Neural progenitor cell (in vitro differentiated cells): ENCODE measurements at regions not wholly inside any gene's neighbourhood (a gene's known extent, or its start where the extent isn't known, plus 50 kb on each side); places are given as distances from the start of the nearest gene placed in this dataset.

Source experiments
- DNase-seq: peaks from one replicate; pipeline ENCODE4 v3.0.0-alpha.2; 2016; ENCODE audit warnings: low spot score
- H2AFZ ChIP-seq: fragments of 200-600 bp; sonication (generic); replicated peaks from 2 replicates; pipeline ENCODE4 v1.6.1; 2016; ENCODE audit warnings: antibody characterized with exemption
- H3F3A ChIP-seq: fragments of 200-600 bp; sonication (generic); 2 replicates; pipeline ENCODE4 v1.6.1; 2016; ENCODE audit warnings: antibody characterized with exemption, low read depth
- H3K27ac ChIP-seq: fragments of 200-600 bp; sonication (generic); 2 replicates; pipeline ENCODE4 v1.5.1; 2016; ENCODE audit warnings: mild to moderate bottlenecking
- H3K27me3 ChIP-seq: fragments of 200-600 bp; sonication (generic); 2 replicates; pipeline ENCODE4 v1.6.1; 2016; ENCODE audit warnings: mild to moderate bottlenecking, moderate library complexity
- H3K36me3 ChIP-seq: fragments of 200-600 bp; sonication (generic); 2 replicates; pipeline ENCODE4 v1.5.1; 2016
- H3K4me1 ChIP-seq: fragments of 200-600 bp; sonication (generic); 2 replicates; pipeline ENCODE4 v1.6.1; 2016; ENCODE audit warnings: mixed run types
- H3K4me2 ChIP-seq: fragments of 200-600 bp; sonication (generic); 2 replicates; pipeline ENCODE4 v1.6.1; 2016
- H3K4me3 ChIP-seq: fragments of 200-600 bp; sonication (generic); 2 replicates; pipeline ENCODE4 v1.5.1; 2016
- H3K79me2 ChIP-seq: fragments of 200-600 bp; sonication (generic); 2 replicates; pipeline ENCODE4 v1.6.1; 2016; ENCODE audit warnings: low read depth
- H3K9ac ChIP-seq: fragments of 200-600 bp; sonication (generic); 2 replicates; pipeline ENCODE4 v1.6.1; 2016
- H3K9me3 ChIP-seq: fragments of 200-600 bp; sonication (generic); 2 replicates; pipeline ENCODE4 v1.5.1; 2016; ENCODE audit warnings: low read depth
- H4K20me1 ChIP-seq: fragments of 200-600 bp; sonication (generic); 2 replicates; pipeline ENCODE4 v1.6.1; 2016; ENCODE audit warnings: low read depth
- H3K27ac Mint-ChIP-seq: 3 replicates; pipeline ENCODE4 v1.8.0; 2021; ENCODE audit warnings: mixed read lengths
- H3K27me3 Mint-ChIP-seq: 2 replicates; pipeline ENCODE4 v1.8.0; 2022; ENCODE audit warnings: low read depth, mild to moderate bottlenecking, inconsistent platforms, moderate library complexity, mixed read lengths; ENCODE audit not compliant: insufficient read depth
- H3K36me3 Mint-ChIP-seq: 3 replicates; pipeline ENCODE4 v1.8.0; 2021; ENCODE audit warnings: mixed read lengths
- H3K4me1 Mint-ChIP-seq: 3 replicates; pipeline ENCODE4 v1.8.0; 2021; ENCODE audit warnings: mixed read lengths
- H3K4me3 Mint-ChIP-seq: 3 replicates; pipeline ENCODE4 v1.8.0; 2021; ENCODE audit warnings: mild to moderate bottlenecking, moderate library complexity, mixed read lengths
- H3K9me3 Mint-ChIP-seq: 3 replicates; pipeline ENCODE4 v1.8.0; 2020; ENCODE audit warnings: mixed read lengths
- EZH2 ChIP-seq: fragments of 200-600 bp; sonication (generic); IDR thresholded peaks from 2 replicates; pipeline ENCODE4 v1.6.1; 2017; ENCODE audit warnings: antibody characterized with exemption, mild to moderate bottlenecking, moderate library complexity
- EZH2phosphoT487 ChIP-seq: fragments of 200-600 bp; sonication (generic); IDR thresholded peaks from 2 replicates; pipeline ENCODE4 v1.6.1; 2017; ENCODE audit warnings: antibody characterized with exemption
- TF ChIP-seq, protein P1 (sequence below): fragments of 200-600 bp; sonication (generic); IDR thresholded peaks from 2 replicates; pipeline ENCODE4 v1.5.1; 2017; ENCODE audit warnings: antibody characterized with exemption, mild to moderate bottlenecking

DNA sequence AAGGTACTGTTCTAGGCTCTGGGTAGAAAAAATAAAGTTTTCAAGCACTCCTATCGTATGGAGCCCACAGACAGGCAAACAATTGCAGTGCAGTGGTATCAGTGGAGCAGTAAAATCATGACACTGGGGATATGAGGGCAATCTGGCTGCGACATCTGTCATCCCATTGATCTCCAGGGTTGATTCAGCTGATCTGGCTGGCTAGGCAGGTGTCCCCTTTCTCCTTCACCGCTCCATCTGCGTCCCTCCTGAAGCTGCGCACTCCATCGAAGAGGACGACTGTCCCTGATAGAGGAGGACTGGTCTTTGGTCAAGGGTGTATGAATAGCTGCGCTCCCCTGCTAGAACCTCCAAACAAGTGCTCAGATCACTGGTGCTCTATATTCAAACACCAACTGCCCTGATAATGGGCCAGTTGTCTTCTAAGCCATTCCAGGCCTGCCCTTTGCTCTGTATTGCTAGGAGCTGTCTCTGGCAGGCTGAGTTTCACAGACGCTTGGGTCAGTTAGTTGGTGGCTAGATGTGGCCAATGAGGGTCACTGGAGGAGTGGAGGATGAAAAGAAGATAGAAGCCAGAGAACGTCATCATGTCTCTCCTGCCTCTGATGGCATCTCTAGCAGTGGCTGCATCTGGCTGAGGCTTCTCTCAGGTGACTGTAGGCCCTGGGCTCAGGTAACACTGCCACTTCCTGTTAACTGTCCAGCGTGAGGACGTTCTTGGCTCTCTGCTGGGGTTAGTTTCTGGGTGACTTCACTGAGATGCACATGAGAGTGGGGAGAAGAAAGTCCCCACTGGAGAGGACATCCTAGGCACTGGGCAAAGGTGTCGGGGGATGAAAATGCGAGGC lies 205.0 kb upstream of the FOXN3 start:
- no peak for DNase-seq
- Mint-ChIP-seq H3K9me3 (no peaks in the 10 kb centered on the region), H3K27ac (no peak overlapping the region), H3K36me3 (no peaks in the 10 kb centered on the region), H3K4me1 (peaks cover 15% of the 10 kb centered on the region), H3K27me3 (peaks cover 15% of the 10 kb centered on the region), H3K4me3 (no peak overlapping the region)
- Histone ChIP-seq H3K4me2 (no peak overlapping the region), H3K36me3 (no peaks in the 10 kb centered on the region), H3K27ac (no peak overlapping the region), H3F3A (peaks cover 14% of the 10 kb centered on the region), H3K27me3 (peaks cover 26% of the 10 kb centered on the region), H3K9me3 (no peaks in the 10 kb centered on the region), H3K4me1 (peaks cover 22% of the 10 kb centered on the region), H3K79me2 (peaks cover 5% of the 10 kb centered on the region), H2AFZ (no peak overlapping the region), H3K4me3 (no peak overlapping the region), H3K9ac (no peak overlapping the region), H4K20me1 (no peaks in the 10 kb centered on the region)
- TF ChIP-seq EZH2 (no peak), EZH2phosphoT487 (no peak)
- TF ChIP-seq, protein P1, sequence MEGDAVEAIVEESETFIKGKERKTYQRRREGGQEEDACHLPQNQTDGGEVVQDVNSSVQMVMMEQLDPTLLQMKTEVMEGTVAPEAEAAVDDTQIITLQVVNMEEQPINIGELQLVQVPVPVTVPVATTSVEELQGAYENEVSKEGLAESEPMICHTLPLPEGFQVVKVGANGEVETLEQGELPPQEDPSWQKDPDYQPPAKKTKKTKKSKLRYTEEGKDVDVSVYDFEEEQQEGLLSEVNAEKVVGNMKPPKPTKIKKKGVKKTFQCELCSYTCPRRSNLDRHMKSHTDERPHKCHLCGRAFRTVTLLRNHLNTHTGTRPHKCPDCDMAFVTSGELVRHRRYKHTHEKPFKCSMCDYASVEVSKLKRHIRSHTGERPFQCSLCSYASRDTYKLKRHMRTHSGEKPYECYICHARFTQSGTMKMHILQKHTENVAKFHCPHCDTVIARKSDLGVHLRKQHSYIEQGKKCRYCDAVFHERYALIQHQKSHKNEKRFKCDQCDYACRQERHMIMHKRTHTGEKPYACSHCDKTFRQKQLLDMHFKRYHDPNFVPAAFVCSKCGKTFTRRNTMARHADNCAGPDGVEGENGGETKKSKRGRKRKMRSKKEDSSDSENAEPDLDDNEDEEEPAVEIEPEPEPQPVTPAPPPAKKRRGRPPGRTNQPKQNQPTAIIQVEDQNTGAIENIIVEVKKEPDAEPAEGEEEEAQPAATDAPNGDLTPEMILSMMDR = no peak

DNA sequence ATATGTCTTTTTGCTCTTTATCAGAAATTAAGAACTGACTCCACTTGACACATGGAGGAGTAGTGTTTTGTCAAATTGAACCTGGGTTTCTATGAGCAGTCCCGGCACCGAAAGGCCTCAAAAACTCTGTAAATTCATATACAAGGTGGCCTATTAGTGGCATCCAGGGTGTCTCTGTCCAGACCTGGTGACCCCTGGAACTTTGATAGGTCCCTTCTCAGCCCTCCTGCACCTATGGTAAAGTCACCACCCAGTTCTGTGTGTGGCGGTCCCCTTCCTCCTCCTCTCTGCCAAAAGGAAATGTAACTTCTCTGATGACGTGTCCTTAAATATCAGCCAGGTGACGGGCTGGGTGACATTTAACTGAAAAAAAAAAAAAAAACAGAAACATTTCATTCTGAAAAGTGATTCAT lies 204.0 kb upstream of the FOXN3 start:
- H3K79me2 ChIP-seq = peaks cover 12% of the 10 kb centered on the region
- H3K9me3 Mint-ChIP-seq = no peaks in the 10 kb centered on the region
- H3K27me3 Mint-ChIP-seq = peaks cover 15% of the 10 kb centered on the region
- no peak for TF ChIP-seq EZH2
- TF ChIP-seq, protein P1 = no peak
- no peak for TF ChIP-seq EZH2phosphoT487
- H3F3A ChIP-seq = peaks cover 15% of the 10 kb centered on the region
- H3K4me1 Mint-ChIP-seq = peaks cover 25% of the 10 kb centered on the region
- H3K36me3 Mint-ChIP-seq = no peaks in the 10 kb centered on the region
- no peaks in the 10 kb centered on the region for H4K20me1 ChIP-seq
- no peaks in the 10 kb centered on the region for H3K9me3 ChIP-seq
- no peak overlapping the region for H3K9ac ChIP-seq
- no peak overlapping the region for H3K4me2 ChIP-seq
- H3K36me3 ChIP-seq = no peaks in the 10 kb centered on the region
- H3K4me3 ChIP-seq = no peak overlapping the region
- no peak overlapping the region for H3K4me3 Mint-ChIP-seq
- peaks cover 32% of the 10 kb centered on the region for H3K4me1 ChIP-seq
- H3K27ac ChIP-seq = no peak overlapping the region
- peaks cover 26% of the 10 kb centered on the region for H3K27me3 ChIP-seq
- no peak for DNase-seq
- no peak overlapping the region for H3K27ac Mint-ChIP-seq
- H2AFZ ChIP-seq = no peak overlapping the region

DNA sequence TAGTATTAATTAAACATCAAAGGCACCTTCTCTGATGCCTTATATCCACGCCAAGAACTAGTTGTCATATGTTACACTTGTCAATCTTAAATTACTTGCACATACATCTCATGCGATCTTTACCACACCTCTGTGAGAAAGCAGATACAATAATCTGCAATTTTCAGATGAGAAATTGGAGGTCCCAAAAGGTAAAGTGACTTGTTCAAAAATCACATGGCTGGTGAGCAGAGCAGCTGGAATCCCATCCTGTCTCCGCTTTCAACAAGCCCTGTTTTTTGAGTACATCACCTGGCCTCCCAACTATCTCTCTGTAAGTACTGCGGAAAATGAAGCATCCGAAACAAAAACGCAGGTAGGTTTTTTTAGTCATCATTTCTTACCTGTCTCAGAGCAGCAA lies 203.4 kb upstream of the FOXN3 start:
- Histone ChIP-seq H3K9me3 (no peaks in the 10 kb centered on the region), H3K4me1 (peaks cover 37% of the 10 kb centered on the region), H2AFZ (no peak overlapping the region), H3K27ac (no peak overlapping the region), H4K20me1 (no peaks in the 10 kb centered on the region), H3K27me3 (peaks cover 26% of the 10 kb centered on the region), H3K4me2 (no peak overlapping the region), H3F3A (peaks cover 21% of the 10 kb centered on the region), H3K79me2 (peaks cover 18% of the 10 kb centered on the region), H3K4me3 (no peak overlapping the region), H3K36me3 (no peaks in the 10 kb centered on the region), H3K9ac (no peak overlapping the region)
- Mint-ChIP-seq H3K9me3 (no peaks in the 10 kb centered on the region), H3K4me1 (peaks cover 31% of the 10 kb centered on the region), H3K4me3 (no peak overlapping the region), H3K36me3 (no peaks in the 10 kb centered on the region), H3K27ac (no peak overlapping the region), H3K27me3 (peaks cover 15% of the 10 kb centered on the region)
- no peak for TF ChIP-seq EZH2
- TF ChIP-seq EZH2phosphoT487 = no peak
- TF ChIP-seq, protein P1 = no peak
- no peak for DNase-seq
